Activated CD8-positive, alpha-beta memory T cell treated with anti-CD3 and anti-CD28 coated beads for 1 hour (primary cell): ENCODE measurements at regions not wholly inside any gene's neighbourhood (a gene's known extent, or its start where the extent isn't known, plus 50 kb on each side); places are given as distances from the start of the nearest gene placed in this dataset.
"Not testable (repeated sequence)": the region's sequence is repeated elsewhere in the genome, so short reads cannot be mapped to it uniquely, and the experiment has no call there.

Experiments used
- DNase-seq, 2 donors: peaks; one replicate each; pipeline ENCODE4 v3.0.0-alpha.2; 2020; ENCODE audit warnings: low read depth in 1 of 2; ENCODE audit errors: extremely low read depth in 1 of 2

- DNase-seq = no peak
Observed at GRCh38 chr3:25844891-25845290, 55.0 kb downstream of the OXSM start.

GRCh38 chr3:25846282-25846681 lies 56.4 kb downstream of the OXSM start:
- no peak for DNase-seq

GRCh38 chr3:25849091-25849490 lies 59.2 kb downstream of the OXSM start:
- no peak for DNase-seq

DNA sequence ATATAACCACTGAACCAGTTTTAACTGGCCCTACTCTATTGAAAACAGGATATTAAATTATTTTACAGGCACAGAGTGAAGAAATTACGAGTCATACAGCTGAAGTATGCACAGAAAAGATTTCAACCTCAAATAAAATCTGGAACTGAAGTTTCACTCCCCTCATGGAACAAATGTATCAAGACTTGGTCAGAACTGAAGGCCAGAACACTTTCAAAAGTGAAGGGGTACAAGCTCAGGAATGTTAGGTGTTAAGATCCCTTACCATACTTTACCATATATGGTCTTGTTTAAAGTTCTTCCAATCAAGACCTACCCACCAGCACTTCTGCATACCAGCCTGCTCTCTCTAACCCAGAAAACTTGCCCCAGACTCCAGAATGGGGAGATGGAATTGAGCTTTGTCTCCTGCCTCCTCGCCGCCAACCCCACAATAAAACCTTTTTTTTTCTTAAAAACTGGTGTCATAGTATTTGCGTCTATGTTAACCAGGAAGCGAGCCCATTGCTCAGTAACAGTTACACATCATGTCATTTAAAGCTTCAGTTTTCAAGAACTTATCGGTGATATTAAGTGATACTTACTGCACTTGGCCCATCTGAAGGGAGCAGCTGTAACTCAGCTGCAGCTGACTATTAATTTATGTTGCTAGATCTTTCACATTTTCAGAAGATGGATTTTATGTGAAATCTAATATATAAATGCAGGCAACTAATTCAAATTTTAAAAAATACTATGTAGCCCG lies 59.9 kb downstream of the OXSM start:
- no peak for DNase-seq

DNA sequence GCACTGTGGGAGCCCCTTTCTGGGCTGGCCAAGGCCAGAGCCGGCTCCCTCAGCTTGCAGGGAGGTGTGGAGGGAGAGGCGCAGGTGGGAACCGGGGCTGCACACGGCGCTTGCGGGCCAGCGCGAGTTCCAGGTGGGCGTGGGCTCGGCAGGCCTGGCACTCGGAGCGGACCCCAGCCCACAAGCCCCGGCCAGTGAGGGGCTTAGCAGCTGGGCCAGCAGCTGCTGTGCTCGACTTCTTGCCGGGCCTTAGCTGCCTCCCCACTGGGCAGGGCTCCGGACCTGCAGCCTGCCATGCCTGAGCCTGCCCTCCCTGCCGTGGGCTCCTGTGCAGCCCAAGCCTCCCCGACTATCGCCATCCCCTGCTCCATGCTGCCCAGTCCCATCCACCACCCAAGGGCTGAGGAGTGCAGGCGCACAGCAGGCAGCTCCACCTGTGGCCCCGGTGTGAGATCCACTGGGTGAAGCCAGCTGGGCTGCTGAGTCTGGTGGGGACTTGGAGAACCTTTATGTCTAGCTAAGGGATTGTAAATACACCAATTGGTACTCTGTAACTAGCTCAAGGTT lies 61.9 kb downstream of the OXSM start:
- not testable (repeated sequence) for DNase-seq

DNA sequence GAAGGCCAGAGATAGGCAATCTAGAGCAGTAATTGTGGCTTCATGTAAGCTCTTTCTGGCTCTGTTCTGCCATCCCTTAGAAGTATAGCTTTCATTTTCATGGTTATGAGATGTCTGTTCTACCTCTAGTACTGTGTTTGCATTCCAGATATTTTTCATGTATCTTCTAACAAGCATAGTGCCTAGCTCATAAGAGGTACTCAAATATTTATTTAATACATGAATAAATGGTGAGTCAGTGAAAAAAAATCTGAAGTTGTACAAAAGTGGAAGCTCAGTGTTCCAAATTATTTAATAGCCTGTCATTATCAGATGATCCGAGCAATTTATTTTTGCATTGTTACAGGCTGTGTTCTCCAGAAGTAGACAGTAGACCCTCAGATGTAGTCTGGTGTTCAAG lies 64.3 kb downstream of the OXSM start:
- no peak for DNase-seq

GRCh38 chr3:25854635-25855034 lies 64.7 kb downstream of the OXSM start:
- DNase-seq = no peak

GRCh38 chr3:25855266-25855784 lies 65.4 kb downstream of the OXSM start:
- no peak for DNase-seq

- no peak for DNase-seq
Observed at GRCh38 chr3:25856902-25857518, 67.1 kb downstream of the OXSM start.

DNA sequence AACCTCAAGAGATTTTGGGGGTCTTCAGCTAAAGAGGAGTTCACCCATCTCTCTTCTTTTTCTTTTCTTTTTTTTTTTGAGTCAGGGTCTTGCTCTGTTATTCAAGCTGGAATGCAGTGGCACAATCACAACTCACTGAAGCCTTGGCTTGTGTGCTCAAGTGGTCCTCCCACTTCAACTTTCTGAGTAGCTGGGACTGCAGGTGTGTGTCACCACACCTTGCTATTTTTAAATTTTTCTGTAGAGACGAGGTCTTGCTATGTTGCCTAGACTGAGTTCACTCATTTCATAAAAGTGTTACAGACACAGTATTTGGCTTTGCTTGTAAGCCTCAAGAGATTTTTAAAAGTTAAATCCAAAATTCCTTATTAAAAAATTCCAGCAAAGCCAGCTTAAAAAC lies 71.7 kb downstream of the OXSM start:
- DNase-seq = no peak

DNA sequence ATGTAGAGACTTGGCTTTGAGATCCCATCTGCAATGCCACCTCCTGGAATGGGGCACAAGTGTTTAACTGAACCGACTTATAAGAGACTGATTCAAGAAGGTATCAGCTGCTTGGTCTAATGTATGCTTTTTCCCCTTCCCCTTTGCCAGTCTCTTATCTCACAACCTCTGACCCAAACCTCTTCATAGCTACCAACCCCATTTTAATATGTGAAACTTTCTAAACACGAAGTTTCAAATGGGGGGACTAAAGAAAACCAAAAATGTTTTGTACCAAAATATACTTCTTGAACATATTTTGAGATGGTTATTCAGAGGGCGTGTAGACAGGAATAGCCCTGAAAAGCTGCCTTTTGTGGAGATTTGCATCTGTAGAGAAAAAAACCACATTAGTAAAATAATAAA lies 73.1 kb downstream of the OXSM start:
- no peak for DNase-seq

DNA sequence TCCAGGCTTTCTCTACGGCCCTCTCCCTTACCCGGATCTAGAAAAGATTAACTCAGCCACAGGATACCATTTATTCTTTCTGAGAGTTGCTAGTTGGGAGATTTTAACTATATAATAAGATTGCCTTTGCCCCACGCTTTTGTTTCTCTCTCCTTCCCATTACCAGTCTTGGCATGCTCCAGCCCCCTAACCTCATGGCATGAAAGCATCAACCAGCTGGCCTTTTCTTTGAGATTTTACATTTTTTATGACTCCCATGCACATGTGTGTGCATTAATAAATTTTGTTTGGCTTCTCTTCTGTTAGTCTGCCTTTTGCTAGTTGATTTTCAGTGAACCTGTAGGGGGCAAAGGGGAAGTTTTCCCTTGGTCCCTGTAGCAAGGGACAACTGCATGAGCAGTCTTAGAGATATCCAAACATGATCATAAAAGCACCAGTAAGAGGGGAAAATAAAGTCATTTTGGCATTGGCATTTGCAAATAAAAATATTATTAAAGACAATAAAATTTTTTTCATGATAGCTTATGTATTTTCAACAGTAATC lies 73.6 kb downstream of the OXSM start:
- DNase-seq = no peak

DNA sequence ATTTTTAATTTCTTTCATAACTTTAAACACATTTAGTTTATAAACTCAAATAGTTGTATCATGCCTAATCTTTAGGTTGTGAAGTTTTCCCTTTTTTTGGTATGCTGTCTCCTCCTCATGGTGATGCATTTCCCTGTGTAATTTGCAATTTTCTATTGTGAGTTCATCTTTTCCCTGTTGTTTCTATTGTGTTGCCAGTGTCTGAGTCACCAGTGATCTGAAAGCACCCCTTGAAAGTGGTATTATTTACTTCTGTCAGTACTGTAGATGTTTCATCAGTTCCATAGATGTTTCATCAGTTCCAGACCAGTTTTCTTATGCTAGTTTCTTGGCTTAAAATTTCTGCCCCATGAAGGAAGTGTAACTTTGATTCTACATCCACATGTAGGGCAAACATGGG lies 80.6 kb downstream of the OXSM start:
- no peak for DNase-seq

GRCh38 chr3:25872200-25872877 lies 82.4 kb downstream of the OXSM start:
- no peak for DNase-seq

DNA sequence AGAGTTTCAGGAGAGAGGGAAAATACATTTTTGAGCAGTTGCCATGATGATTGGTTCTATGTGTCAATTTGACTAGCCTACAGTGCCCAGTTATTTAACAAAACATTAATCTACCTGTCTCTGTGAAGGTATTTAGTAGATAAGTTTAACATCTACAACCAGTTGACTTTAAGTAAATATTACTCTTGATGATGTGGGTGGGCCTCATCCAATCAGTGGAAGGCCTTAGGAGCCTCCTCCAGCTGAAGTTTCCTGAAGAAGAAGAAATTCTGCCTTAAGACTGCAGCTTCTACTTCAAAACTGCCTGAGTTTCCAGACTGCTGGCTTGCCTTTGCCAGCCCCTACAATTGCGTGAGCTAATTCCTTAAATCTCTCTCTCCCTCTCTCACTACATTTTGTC lies 93.6 kb downstream of the OXSM start:
- no peak for DNase-seq

DNA sequence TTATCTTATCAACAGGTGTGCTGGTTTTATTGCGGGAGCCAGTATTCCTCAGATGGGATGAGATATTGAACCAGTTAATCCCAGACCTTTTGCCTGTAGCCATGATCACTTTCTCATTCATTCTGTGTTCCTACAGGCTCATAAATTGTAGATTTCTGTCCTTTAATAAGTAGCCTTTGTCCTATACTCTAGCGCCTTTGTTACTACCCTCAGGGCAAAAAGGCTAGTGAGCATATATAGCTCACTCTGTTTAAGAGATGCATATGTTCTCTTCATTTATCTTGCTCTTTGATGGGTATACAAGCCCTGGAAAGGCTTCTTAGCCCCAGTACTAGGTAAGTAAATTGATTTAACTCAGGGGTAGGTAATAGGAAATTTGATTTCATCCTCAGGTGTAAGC lies 95.1 kb downstream of the OXSM start:
- DNase-seq = no peak

- no peak for DNase-seq
Observed at GRCh38 chr3:25885544-25885943, 95.7 kb downstream of the OXSM start.

- no peak for DNase-seq
Observed at GRCh38 chr3:25887907-25888306, 98.0 kb downstream of the OXSM start.

DNA sequence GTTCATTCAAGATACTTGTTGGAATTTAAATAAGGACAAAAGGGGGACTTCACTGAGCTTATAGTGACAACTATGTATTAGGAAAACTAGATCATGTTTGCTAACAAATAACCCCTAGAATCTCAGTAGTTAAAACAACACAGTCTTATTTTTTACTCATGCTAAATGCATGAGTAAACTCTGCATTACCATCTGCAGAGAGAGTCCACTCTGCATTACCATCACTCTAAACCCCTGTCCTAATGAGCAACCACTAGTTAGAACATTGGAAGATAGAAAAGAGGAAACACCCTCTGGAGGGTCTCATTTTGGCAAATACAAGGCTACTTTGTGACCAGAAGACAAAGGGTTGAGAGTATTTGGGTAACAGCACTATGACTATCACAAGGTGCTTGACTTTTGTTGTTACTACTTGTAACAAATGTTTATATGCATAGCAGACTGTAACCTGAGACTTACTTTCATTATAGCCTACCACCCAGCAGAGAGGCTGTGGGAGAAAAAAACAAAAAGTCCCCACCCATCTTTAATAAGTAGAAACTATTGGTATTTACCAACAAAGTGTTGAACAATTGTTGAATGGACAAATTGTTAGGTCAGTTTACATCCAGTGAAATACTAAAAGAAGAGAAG lies 99.1 kb downstream of the OXSM start:
- DNase-seq = no peak

DNA sequence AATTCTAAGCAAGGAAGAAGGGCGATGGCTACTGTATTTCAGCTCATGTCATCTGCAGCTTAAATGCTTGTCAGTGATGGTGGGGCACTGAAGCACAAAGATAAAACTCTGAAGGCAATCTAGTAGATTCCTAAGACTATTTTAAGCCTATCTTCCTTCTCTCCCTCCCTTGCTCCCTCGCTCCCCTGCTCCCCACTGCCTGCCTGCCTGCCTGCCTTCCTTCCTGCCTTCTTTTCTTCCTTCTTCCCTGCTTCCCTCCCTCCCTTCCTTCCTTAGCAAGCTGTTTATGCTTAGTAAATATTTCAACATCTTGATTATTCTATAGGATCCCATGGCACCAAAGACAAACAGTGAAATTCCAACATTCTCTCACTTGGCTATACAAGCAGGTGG lies 99.6 kb downstream of the OXSM start:
- no peak for DNase-seq

GRCh38 chr3:25894101-25894500 lies 104.2 kb downstream of the OXSM start:
- no peak for DNase-seq
